DOHH2 (cell line): ENCODE measurements at regions not wholly inside any gene's neighbourhood (a gene's known extent, or its start where the extent isn't known, plus 50 kb on each side); places are given as distances from the start of the nearest gene placed in this dataset.

ENCODE experiments used
- H3F3A ChIP-seq: fragments of 200-600 bp; sonication (generic), shearing (Covaris generic); 2 replicates; pipeline ENCODE4 v1.6.0; 2016; ENCODE audit warnings: antibody characterized with exemption, mild to moderate bottlenecking; ENCODE audit not compliant: control insufficient read depth, insufficient read depth
- H3K27ac ChIP-seq: fragments of 200-600 bp; sonication (generic); 2 replicates; pipeline ENCODE4 v1.5.1; 2014; ENCODE audit warnings: low read depth, mild to moderate bottlenecking, low read length, moderate library complexity
- H3K27me3 ChIP-seq: fragments of 200-600 bp; sonication (generic); 2 replicates; pipeline ENCODE4 v1.6.1; 2014; ENCODE audit warnings: mild to moderate bottlenecking, low read length, mixed read lengths; ENCODE audit not compliant: control insufficient read depth
- H3K36me3 ChIP-seq: fragments of 200-600 bp; sonication (generic); 2 replicates; pipeline ENCODE4 v1.6.1; 2014; ENCODE audit warnings: mild to moderate bottlenecking, low read length, moderate library complexity, mixed read lengths; ENCODE audit not compliant: control insufficient read depth
- H3K4me1 ChIP-seq: fragments of 200-600 bp; sonication (generic); 2 replicates; pipeline ENCODE4 v1.6.1; 2014; ENCODE audit warnings: mild to moderate bottlenecking, low read length, mixed read lengths; ENCODE audit not compliant: control insufficient read depth
- H3K4me2 ChIP-seq: fragments of 200-600 bp; sonication (generic); 2 replicates; pipeline ENCODE4 v1.6.0; 2014; ENCODE audit warnings: mild to moderate bottlenecking, low read length, moderate library complexity
- H3K4me3 ChIP-seq: fragments of 200-600 bp; sonication (generic); 2 replicates; pipeline ENCODE4 v1.5.1; 2014; ENCODE audit warnings: mild to moderate bottlenecking, low read length, mixed read lengths
- H3K79me2 ChIP-seq: fragments of 200-600 bp; sonication (generic); 2 replicates; pipeline ENCODE4 v1.6.1; 2014; ENCODE audit warnings: mild to moderate bottlenecking, low read length, mixed read lengths; ENCODE audit not compliant: control insufficient read depth
- H3K9me2 ChIP-seq: fragments of 200-600 bp; sonication (generic); replicated peaks from 2 replicates; pipeline ENCODE4 v1.6.1; 2014; ENCODE audit warnings: mild to moderate bottlenecking, low read length, mixed read lengths; ENCODE audit not compliant: control insufficient read depth
- H3K9me3 ChIP-seq: fragments of 200-600 bp; sonication (generic); 2 replicates; pipeline ENCODE4 v1.6.1; 2014; ENCODE audit warnings: antibody characterized with exemption, low read length, mixed read lengths; ENCODE audit not compliant: control insufficient read depth, insufficient read depth
- H4K20me1 ChIP-seq: fragments of 200-600 bp; sonication (generic); 2 replicates; pipeline ENCODE4 v1.6.0; 2014; ENCODE audit warnings: low read depth, mild to moderate bottlenecking, antibody characterized with exemption, low read length, moderate library complexity; ENCODE audit not compliant: control insufficient read depth, insufficient read depth
- EZH2phosphoT487 ChIP-seq: fragments of 200-600 bp; sonication (generic); IDR thresholded peaks from 2 replicates; pipeline ENCODE4 v1.6.1; 2017; ENCODE audit warnings: borderline replicate concordance, mild to moderate bottlenecking, antibody characterized with exemption, low read length, moderate library complexity, mixed read lengths
- TF ChIP-seq, protein P1 (sequence below): fragments of 200-600 bp; sonication (generic); IDR thresholded peaks from one replicate; pipeline ENCODE4 v1.5.1; 2014; ENCODE audit warnings: antibody characterized with exemption, mild to moderate bottlenecking, low read depth, low read length; ENCODE audit not compliant: poor library complexity, severe bottlenecking

DNA sequence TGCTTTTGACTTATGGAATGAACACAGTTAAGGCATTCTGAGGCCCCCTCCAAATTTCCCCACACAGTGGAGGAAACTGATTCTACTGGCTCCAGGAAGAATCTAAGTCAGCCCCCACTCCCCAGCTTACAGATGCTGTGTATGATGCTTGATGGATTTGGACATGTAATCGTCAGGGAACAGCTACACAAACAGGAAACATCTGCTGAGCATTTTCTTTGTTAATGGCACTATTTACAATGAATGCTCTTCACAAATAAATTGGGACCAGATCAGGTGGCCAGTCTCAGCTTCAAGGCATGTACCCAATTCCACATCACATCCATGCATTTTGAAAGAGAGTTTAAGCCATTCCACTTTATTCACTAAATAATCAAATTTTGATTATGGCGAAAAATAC lies 562.3 kb downstream of the SOX11 start:
- Histone ChIP-seq H3K27ac (peak overlapping the region; percentile 69), H3K9me3 (no peaks in the 10 kb centered on the region), H3K4me2 (peak overlapping the region; percentile 44), H3K36me3 (no peaks in the 10 kb centered on the region), H3K4me1 (peaks cover 57% of the 10 kb centered on the region), H4K20me1 (no peaks in the 10 kb centered on the region), H3K79me2 (no peaks in the 10 kb centered on the region), H3K9me2 (no peaks in the 10 kb centered on the region), H3K4me3 (peak overlapping the region; percentile 26), H3F3A (no peaks in the 10 kb centered on the region), H3K27me3 (no peaks in the 10 kb centered on the region)
- TF ChIP-seq, protein P1, sequence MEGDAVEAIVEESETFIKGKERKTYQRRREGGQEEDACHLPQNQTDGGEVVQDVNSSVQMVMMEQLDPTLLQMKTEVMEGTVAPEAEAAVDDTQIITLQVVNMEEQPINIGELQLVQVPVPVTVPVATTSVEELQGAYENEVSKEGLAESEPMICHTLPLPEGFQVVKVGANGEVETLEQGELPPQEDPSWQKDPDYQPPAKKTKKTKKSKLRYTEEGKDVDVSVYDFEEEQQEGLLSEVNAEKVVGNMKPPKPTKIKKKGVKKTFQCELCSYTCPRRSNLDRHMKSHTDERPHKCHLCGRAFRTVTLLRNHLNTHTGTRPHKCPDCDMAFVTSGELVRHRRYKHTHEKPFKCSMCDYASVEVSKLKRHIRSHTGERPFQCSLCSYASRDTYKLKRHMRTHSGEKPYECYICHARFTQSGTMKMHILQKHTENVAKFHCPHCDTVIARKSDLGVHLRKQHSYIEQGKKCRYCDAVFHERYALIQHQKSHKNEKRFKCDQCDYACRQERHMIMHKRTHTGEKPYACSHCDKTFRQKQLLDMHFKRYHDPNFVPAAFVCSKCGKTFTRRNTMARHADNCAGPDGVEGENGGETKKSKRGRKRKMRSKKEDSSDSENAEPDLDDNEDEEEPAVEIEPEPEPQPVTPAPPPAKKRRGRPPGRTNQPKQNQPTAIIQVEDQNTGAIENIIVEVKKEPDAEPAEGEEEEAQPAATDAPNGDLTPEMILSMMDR, result no peak
- TF ChIP-seq EZH2phosphoT487, result no peak

DNA sequence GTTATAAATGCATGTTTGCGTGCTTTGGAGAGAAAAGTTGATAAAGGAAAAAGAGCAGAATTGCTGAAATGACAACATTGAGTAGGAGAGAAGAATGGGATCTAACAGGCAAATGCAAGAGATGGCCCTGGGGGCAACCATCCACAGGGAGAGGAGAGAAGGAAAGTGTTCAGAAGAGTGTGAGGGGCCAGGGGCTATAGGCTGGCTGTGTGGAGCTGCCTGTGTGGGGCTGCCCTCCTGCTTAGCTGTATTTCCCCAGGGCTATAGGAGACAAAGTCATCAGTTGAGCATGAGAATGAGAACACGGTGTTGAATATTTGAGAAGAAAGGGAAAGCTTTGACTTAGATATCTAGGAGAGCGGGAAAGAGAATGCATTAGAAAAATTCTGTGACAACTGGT lies 572.0 kb downstream of the SOX11 start:
- Histone ChIP-seq H3K79me2 (no peaks in the 10 kb centered on the region), H3K9me3 (no peaks in the 10 kb centered on the region; the same call in 1 of the 2 replicates), H3K27me3 (no peaks in the 10 kb centered on the region), H3K4me2 (no peak overlapping the region), H3K4me1 (peaks cover 8% of the 10 kb centered on the region), H3K9me2 (no peaks in the 10 kb centered on the region), H3F3A (no peaks in the 10 kb centered on the region), H3K4me3 (no peak overlapping the region), H3K27ac (no peak overlapping the region), H4K20me1 (no peaks in the 10 kb centered on the region), H3K36me3 (no peaks in the 10 kb centered on the region)
- TF ChIP-seq, protein P1, result no peak
- TF ChIP-seq EZH2phosphoT487, result no peak

DNA sequence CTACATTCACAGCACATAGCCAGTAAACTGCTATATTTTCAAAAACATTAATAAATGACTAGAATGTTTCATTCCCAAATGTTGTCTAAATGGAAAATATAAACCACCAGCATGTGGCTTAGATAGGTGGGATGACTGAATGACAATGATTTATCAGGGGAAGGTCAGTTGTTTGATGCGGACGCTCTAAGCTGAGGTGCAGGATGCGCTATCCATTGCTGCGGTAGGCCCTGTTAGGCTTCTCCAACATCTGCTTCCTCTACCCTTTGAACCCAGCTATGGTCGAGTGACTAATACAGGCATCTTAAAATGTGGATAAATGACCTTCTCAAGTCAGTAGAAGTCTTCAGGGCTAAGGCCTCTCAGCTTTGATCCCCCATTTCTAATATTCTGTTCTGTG lies 584.2 kb downstream of the CMPK2 start:
- Histone ChIP-seq H3K4me2 (no peak overlapping the region), H3K4me1 (no peaks in the 10 kb centered on the region), H3K4me3 (no peak overlapping the region), H3K9me3 (no peaks in the 10 kb centered on the region), H3K36me3 (no peaks in the 10 kb centered on the region), H4K20me1 (no peaks in the 10 kb centered on the region), H3K79me2 (no peaks in the 10 kb centered on the region), H3F3A (no peaks in the 10 kb centered on the region), H3K9me2 (no peaks in the 10 kb centered on the region), H3K27me3 (no peaks in the 10 kb centered on the region), H3K27ac (no peak overlapping the region)
- TF ChIP-seq EZH2phosphoT487, result no peak
- TF ChIP-seq, protein P1, result no peak

DNA sequence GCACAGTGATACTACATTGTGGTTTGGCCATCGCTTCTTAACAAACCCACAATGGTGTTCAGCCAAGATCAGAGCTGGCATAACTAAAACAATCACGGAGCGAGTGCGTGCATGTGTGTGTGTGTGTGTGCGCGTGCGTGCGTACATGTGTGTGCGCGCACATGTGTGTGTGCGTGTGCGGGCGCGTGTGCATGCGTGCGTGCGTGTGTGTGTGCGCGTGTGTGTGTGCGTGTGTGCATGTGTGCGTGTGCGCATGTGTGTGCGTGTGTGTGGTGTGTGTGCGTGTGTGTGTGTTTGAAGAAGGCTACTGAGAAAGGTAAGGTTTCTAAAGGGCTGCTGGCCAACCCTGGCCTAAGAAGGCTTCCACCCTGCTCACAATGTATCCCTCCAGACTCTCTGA lies 582.4 kb downstream of the CMPK2 start:
- no peaks in the 10 kb centered on the region for H3K36me3 ChIP-seq
- H3K4me1 ChIP-seq, result no peaks in the 10 kb centered on the region
- H3K79me2 ChIP-seq, result no peaks in the 10 kb centered on the region
- no peak for TF ChIP-seq EZH2phosphoT487
- TF ChIP-seq, protein P1, result no peak
- no peak overlapping the region for H3K27ac ChIP-seq
- no peak overlapping the region for H3K4me2 ChIP-seq
- H3K9me2 ChIP-seq, result no peaks in the 10 kb centered on the region
- no peaks in the 10 kb centered on the region for H3K27me3 ChIP-seq
- no peaks in the 10 kb centered on the region for H4K20me1 ChIP-seq
- H3K9me3 ChIP-seq, result no peaks in the 10 kb centered on the region
- no peaks in the 10 kb centered on the region for H3F3A ChIP-seq
- H3K4me3 ChIP-seq, result no peak overlapping the region
